ENCODE measurements at regions not wholly inside any gene's neighbourhood (a gene's known extent, or its start where the extent isn't known, plus 50 kb on each side); places are given as distances from the start of the nearest gene placed in this dataset.

- Histone ChIP-seq H3K4me1 (ENCODE audit: control insufficient read depth, insufficient read depth, low read length) (no peaks in the 10 kb centered on the region), H3K36me3 (ENCODE audit: control insufficient read depth, insufficient read depth, low read length) (no peaks in the 10 kb centered on the region), H3K27me3 (ENCODE audit: control insufficient read depth, insufficient read depth, low read length, poor library complexity, severe bottlenecking) (no peaks in the 10 kb centered on the region), H3K27ac (ENCODE audit: low read depth, low read length) (no peak overlapping the region), H3K9me3 (ENCODE audit: control insufficient read depth, low read length) (peaks cover 13% of the 10 kb centered on the region), H3K9ac (ENCODE audit: extremely low read depth, low read length, poor library complexity, severe bottlenecking) (no peak overlapping the region), H3K4me3 (ENCODE audit: low read length) (no peak overlapping the region)
- H3K4me1 Mint-ChIP-seq, result peaks cover 4% of the 10 kb centered on the region
- TF ChIP-seq, protein P1, sequence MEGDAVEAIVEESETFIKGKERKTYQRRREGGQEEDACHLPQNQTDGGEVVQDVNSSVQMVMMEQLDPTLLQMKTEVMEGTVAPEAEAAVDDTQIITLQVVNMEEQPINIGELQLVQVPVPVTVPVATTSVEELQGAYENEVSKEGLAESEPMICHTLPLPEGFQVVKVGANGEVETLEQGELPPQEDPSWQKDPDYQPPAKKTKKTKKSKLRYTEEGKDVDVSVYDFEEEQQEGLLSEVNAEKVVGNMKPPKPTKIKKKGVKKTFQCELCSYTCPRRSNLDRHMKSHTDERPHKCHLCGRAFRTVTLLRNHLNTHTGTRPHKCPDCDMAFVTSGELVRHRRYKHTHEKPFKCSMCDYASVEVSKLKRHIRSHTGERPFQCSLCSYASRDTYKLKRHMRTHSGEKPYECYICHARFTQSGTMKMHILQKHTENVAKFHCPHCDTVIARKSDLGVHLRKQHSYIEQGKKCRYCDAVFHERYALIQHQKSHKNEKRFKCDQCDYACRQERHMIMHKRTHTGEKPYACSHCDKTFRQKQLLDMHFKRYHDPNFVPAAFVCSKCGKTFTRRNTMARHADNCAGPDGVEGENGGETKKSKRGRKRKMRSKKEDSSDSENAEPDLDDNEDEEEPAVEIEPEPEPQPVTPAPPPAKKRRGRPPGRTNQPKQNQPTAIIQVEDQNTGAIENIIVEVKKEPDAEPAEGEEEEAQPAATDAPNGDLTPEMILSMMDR (conservative IDR thresholded peaks at IDR 0.05), result no peak
- peaks cover 8% of the 10 kb centered on the region for H3K9me3 Mint-ChIP-seq
- no peaks in the 10 kb centered on the region for H3K36me3 Mint-ChIP-seq (ENCODE audit: low read depth)
- H3K4me3 Mint-ChIP-seq, result no peak overlapping the region
- no peaks in the 10 kb centered on the region for H3K27me3 Mint-ChIP-seq (ENCODE audit: insufficient read depth)
- no peak for DNase-seq
- no peak overlapping the region for H3K27ac Mint-ChIP-seq
Measured at GRCh38 chr3:30307372-30307950, 298.9 kb upstream of the TGFBR2 start.

DNA sequence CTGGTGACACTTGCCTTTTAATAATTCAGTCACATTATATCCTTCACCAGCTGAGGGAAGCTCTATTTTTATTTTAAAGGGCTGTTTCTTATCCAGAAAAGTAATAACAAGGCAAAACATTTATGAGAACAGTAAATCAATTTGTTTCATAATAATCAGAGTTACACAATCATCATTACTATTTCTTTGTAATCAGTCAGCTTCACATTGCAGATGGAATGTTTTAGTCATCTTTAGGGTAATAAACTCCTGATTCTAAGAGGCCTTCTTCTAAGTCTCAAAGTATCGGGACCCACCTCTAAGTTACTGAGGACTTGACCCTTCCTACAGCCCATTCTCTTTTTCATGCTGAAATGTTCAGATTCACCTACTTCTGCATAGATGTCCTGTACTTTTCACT is 298.3 kb upstream of the TGFBR2 start:
- H3K27ac Mint-ChIP-seq, result no peak overlapping the region
- peaks cover 4% of the 10 kb centered on the region for H3K4me1 Mint-ChIP-seq
- 71 to 95% methylated on average over 1 of the region's 1 CpG for WGBS, 2 experiments (ENCODE audit: insufficient coverage in 1 of 2, insufficient read length in 1 of 2)

DNA sequence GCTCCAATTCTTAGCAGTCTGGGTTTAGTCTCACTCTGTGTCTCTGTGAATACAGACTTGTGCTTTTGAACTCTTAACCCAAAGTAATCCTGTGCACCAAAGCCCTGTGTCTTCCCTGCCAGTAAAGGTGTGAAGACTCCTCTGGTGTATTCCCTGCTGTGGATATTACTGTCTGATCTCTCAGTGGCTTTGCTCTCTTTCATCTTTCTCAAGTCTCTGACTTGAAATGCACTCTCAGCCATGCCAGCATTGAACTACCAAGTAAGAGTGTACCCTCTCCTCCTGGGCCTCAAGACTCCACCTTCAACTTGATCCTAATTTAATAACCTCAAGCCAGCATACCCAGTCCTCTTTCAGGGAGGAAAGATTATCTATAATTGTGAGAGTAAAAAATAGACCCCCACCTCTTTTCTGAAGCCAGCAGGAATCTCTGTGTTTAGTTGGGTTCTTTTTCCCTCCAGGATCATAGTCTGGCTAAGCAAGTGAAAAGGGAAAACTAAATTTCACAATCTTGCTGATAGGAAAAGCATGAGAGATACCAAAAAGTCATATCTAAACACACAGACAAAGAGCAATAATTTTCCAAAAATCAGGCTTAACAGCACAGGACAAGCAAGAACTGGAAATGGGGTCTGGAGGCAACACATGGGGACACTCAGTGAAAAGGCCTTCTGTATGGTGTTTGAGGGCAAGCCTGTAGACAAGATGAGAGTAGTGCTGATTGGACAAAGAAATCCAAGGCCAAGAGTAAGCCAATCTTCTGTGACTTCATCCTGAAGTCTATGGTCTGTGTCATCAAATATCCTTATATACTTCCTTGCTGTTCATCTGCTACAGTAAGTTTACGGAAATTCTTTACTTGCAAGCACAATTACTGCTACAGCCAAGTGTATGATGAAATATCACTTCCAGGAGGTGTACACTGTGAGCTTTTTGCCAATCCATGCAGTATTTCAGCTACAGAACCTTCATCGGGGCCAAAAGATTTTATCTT is 296.1 kb upstream of the TGFBR2 start:
- H3K36me3 Mint-ChIP-seq (ENCODE audit: low read depth), result no peaks in the 10 kb centered on the region
- H3K9me3 Mint-ChIP-seq, result no peaks in the 10 kb centered on the region
- Histone ChIP-seq H3K4me3 (ENCODE audit: low read length) (no peak overlapping the region), H3K4me1 (ENCODE audit: control insufficient read depth, insufficient read depth, low read length) (no peaks in the 10 kb centered on the region), H3K9me3 (ENCODE audit: control insufficient read depth, low read length) (no peaks in the 10 kb centered on the region), H3K36me3 (ENCODE audit: control insufficient read depth, insufficient read depth, low read length) (no peaks in the 10 kb centered on the region), H3K27ac (ENCODE audit: low read depth, low read length) (no peak overlapping the region), H3K9ac (ENCODE audit: extremely low read depth, low read length, poor library complexity, severe bottlenecking) (no peak overlapping the region), H3K27me3 (ENCODE audit: control insufficient read depth, insufficient read depth, low read length, poor library complexity, severe bottlenecking) (no peaks in the 10 kb centered on the region)
- DNase-seq, result no peak
- 83 to 95% methylated on average over 1 to 2 of the region's 2 CpGs for WGBS, 2 experiments (ENCODE audit: insufficient coverage in 1 of 2, insufficient read length in 1 of 2)
- H3K27ac Mint-ChIP-seq, result no peak overlapping the region
- TF ChIP-seq, protein P1 (conservative IDR thresholded peaks at IDR 0.05), result no peak
- H3K4me1 Mint-ChIP-seq, result peaks cover 4% of the 10 kb centered on the region
- H3K4me3 Mint-ChIP-seq, result no peak overlapping the region
- H3K27me3 Mint-ChIP-seq (ENCODE audit: insufficient read depth), result no peaks in the 10 kb centered on the region

More for the DNA sequence above, 298.3 kb upstream of the TGFBR2 start:
- no peak overlapping the region for H3K27ac ChIP-seq (ENCODE audit: low read depth, low read length)
- H3K4me1 ChIP-seq (ENCODE audit: control insufficient read depth, insufficient read depth, low read length), result no peaks in the 10 kb centered on the region
- TF ChIP-seq, protein P1 (conservative IDR thresholded peaks at IDR 0.05), result no peak
- no peak for DNase-seq
- H3K9me3 Mint-ChIP-seq, result peaks cover 8% of the 10 kb centered on the region
- H3K27me3 ChIP-seq (ENCODE audit: control insufficient read depth, insufficient read depth, low read length, poor library complexity, severe bottlenecking), result no peaks in the 10 kb centered on the region
- H3K27me3 Mint-ChIP-seq (ENCODE audit: insufficient read depth), result no peaks in the 10 kb centered on the region
- H3K36me3 ChIP-seq (ENCODE audit: control insufficient read depth, insufficient read depth, low read length), result no peaks in the 10 kb centered on the region
- H3K4me3 Mint-ChIP-seq, result no peak overlapping the region
- H3K9me3 ChIP-seq (ENCODE audit: control insufficient read depth, low read length), result peaks cover 13% of the 10 kb centered on the region
- no peak overlapping the region for H3K4me3 ChIP-seq (ENCODE audit: low read length)
- H3K9ac ChIP-seq (ENCODE audit: extremely low read depth, low read length, poor library complexity, severe bottlenecking), result no peak overlapping the region
- H3K36me3 Mint-ChIP-seq (ENCODE audit: low read depth), result no peaks in the 10 kb centered on the region

All from endodermal cell (in vitro differentiated cells).